ENCODE measurements at regions not wholly inside any gene's neighbourhood (a gene's known extent, or its start where the extent isn't known, plus 50 kb on each side); places are given as distances from the start of the nearest gene placed in this dataset.
"Not testable (repeated sequence)": the region's sequence is repeated elsewhere in the genome, so short reads cannot be mapped to it uniquely, and the experiment has no call there.

GRCh38 chr9:19914044-19914443 is 125.2 kb upstream of the SLC24A2 start:
- no peak for TF ChIP-seq CTCF (conservative IDR thresholded peaks at IDR 0.05; ENCODE audit: low read depth, low read length)
- no peak overlapping the region for H3K4me3 ChIP-seq (ENCODE audit: low read length)
- no peak for DNase-seq (ENCODE audit: low read depth)

GRCh38 chr9:19913151-19913550 is 124.3 kb upstream of the SLC24A2 start:
- DNase-seq (ENCODE audit: low read depth) = no peak
- no peak overlapping the region for H3K4me3 ChIP-seq (ENCODE audit: low read length)
- no peak for TF ChIP-seq CTCF (conservative IDR thresholded peaks at IDR 0.05; ENCODE audit: low read depth, low read length)

- no peak for TF ChIP-seq CTCF (conservative IDR thresholded peaks at IDR 0.05; ENCODE audit: low read depth, low read length)
- H3K4me3 ChIP-seq (ENCODE audit: low read length) = no peak overlapping the region
- DNase-seq (ENCODE audit: low read depth) = no peak
Observed at GRCh38 chr9:19903076-19903475, 114.2 kb upstream of the SLC24A2 start.

- DNase-seq (ENCODE audit: low read depth) = no peak
- TF ChIP-seq CTCF (conservative IDR thresholded peaks at IDR 0.05; ENCODE audit: low read depth, low read length) = no peak
- no peak overlapping the region for H3K4me3 ChIP-seq (ENCODE audit: low read length)
Observed at GRCh38 chr9:19901586-19901985, 112.7 kb upstream of the SLC24A2 start.

- DNase-seq (ENCODE audit: low read depth) = no peak
- TF ChIP-seq CTCF (conservative IDR thresholded peaks at IDR 0.05; ENCODE audit: low read depth, low read length) = no peak
- no peak overlapping the region for H3K4me3 ChIP-seq (ENCODE audit: low read length)
Observed at GRCh38 chr9:19896161-19896560, 107.3 kb upstream of the SLC24A2 start.

GRCh38 chr9:19895578-19895977 is 106.7 kb upstream of the SLC24A2 start:
- H3K4me3 ChIP-seq (ENCODE audit: low read length); DNase-seq (ENCODE audit: low read depth): not testable (repeated sequence)

- TF ChIP-seq CTCF (conservative IDR thresholded peaks at IDR 0.05; ENCODE audit: low read depth, low read length) = no peak
- H3K4me3 ChIP-seq (ENCODE audit: low read length) = no peak overlapping the region
- DNase-seq (ENCODE audit: low read depth) = peak; percentile 18
Observed at GRCh38 chr9:19895006-19895405, 106.2 kb upstream of the SLC24A2 start.

- TF ChIP-seq CTCF (conservative IDR thresholded peaks at IDR 0.05; ENCODE audit: low read depth, low read length) = no peak
- H3K4me3 ChIP-seq (ENCODE audit: low read length) = no peak overlapping the region
- no peak for DNase-seq (ENCODE audit: low read depth)
Observed at GRCh38 chr9:19885608-19886007, 96.8 kb upstream of the SLC24A2 start.

Measured in retinal pigment epithelial cell (primary cell).